ENCODE measurements at regions not wholly inside any gene's neighbourhood (a gene's known extent, or its start where the extent isn't known, plus 50 kb on each side); places are given as distances from the start of the nearest gene placed in this dataset.

- intact Hi-C loops (cut with micrococcal nuclease), result no loop called here
- ATAC-seq, result no peak
- no peak for DNase-seq
Observed at GRCh38 chr10:128814782-128815181, 652.3 kb upstream of the MGMT start.

- ATAC-seq (no peak), DNase-seq (no peak)
- intact Hi-C loops (cut with micrococcal nuclease), result no loop called here
Observed at GRCh38 chr10:128816726-128817125, 650.3 kb upstream of the MGMT start.

GRCh38 chr10:128817636-128818035, 649.4 kb upstream of the MGMT start:
- intact Hi-C loops (cut with micrococcal nuclease), result no loop called here
- ATAC-seq (no peak), DNase-seq (no peak)

GRCh38 chr10:128820663-128821062, 646.4 kb upstream of the MGMT start:
- intact Hi-C loops (cut with micrococcal nuclease), result no loop called here
- DNase-seq (no peak), ATAC-seq (no peak)

- intact Hi-C loops (cut with micrococcal nuclease), result no loop called here
- ATAC-seq (no peak), DNase-seq (no peak)
Observed at GRCh38 chr10:128823201-128823600, 643.8 kb upstream of the MGMT start.

GRCh38 chr10:128825626-128826025, 641.4 kb upstream of the MGMT start:
- intact Hi-C loops (cut with micrococcal nuclease), result no loop called here

GRCh38 chr10:128833671-128834070, 633.4 kb upstream of the MGMT start:
- intact Hi-C loops (cut with micrococcal nuclease), result no loop called here
- ATAC-seq (no peak), DNase-seq (no peak)

More at GRCh38 chr10:128825626-128826025, 641.4 kb upstream of the MGMT start:
- DNase-seq, result no peak
- ATAC-seq, result no peak

GRCh38 chr10:128835361-128835760, 631.7 kb upstream of the MGMT start:
- ATAC-seq, result no peak
- intact Hi-C loops (cut with micrococcal nuclease), result no loop called here
- DNase-seq, result no peak

- DNase-seq, result no peak
- intact Hi-C loops (cut with micrococcal nuclease), result no loop called here
- no peak for ATAC-seq
Observed at GRCh38 chr10:128837478-128837877, 629.6 kb upstream of the MGMT start.

GRCh38 chr10:128839134-128839533, 627.9 kb upstream of the MGMT start:
- no peak for ATAC-seq
- no peak for DNase-seq
- intact Hi-C loops (cut with micrococcal nuclease), result no loop called here

- intact Hi-C loops (cut with micrococcal nuclease), result no loop called here
- DNase-seq, result no peak
- no peak for ATAC-seq
Observed at GRCh38 chr10:128839701-128840100, 627.3 kb upstream of the MGMT start.

GRCh38 chr10:128843972-128844371, 623.1 kb upstream of the MGMT start:
- DNase-seq (no peak), ATAC-seq (no peak)
- intact Hi-C loops (cut with micrococcal nuclease), result no loop called here

GRCh38 chr10:128846927-128847326, 620.1 kb upstream of the MGMT start:
- intact Hi-C loops (cut with micrococcal nuclease), result no loop called here
- DNase-seq (no peak), ATAC-seq (no peak)

GRCh38 chr10:128848810-128849209, 618.2 kb upstream of the MGMT start:
- intact Hi-C loops (cut with micrococcal nuclease), result no loop called here
- DNase-seq (no peak), ATAC-seq (peak; percentile 80)

GRCh38 chr10:128850647-128851046, 616.4 kb upstream of the MGMT start:
- intact Hi-C loops (cut with micrococcal nuclease), result no loop called here
- DNase-seq (no peak), ATAC-seq (no peak)

GRCh38 chr10:128851281-128851680, 615.8 kb upstream of the MGMT start:
- intact Hi-C loops (cut with micrococcal nuclease), result no loop called here
- ATAC-seq (no peak), DNase-seq (no peak)

- ATAC-seq, result no peak
- DNase-seq, result no peak
- intact Hi-C loops (cut with micrococcal nuclease), result no loop called here
Observed at GRCh38 chr10:128851726-128852125, 615.3 kb upstream of the MGMT start.

GRCh38 chr10:128852449-128852848, 614.6 kb upstream of the MGMT start:
- DNase-seq (no peak), ATAC-seq (no peak)
- intact Hi-C loops (cut with micrococcal nuclease), result no loop called here

GRCh38 chr10:128852902-128853301, 614.1 kb upstream of the MGMT start:
- no peak for DNase-seq
- ATAC-seq, result no peak
- intact Hi-C loops (cut with micrococcal nuclease), result no loop called here

- ATAC-seq (no peak), DNase-seq (no peak)
- intact Hi-C loops (cut with micrococcal nuclease), result no loop called here
Observed at GRCh38 chr10:128853537-128853936, 613.5 kb upstream of the MGMT start.

- ATAC-seq (no peak), DNase-seq (no peak)
- intact Hi-C loops (cut with micrococcal nuclease), result no loop called here
Observed at GRCh38 chr10:128854204-128854603, 612.8 kb upstream of the MGMT start.

- ATAC-seq (peak; percentile 99), DNase-seq (peak; percentile 92)
- intact Hi-C loops (cut with micrococcal nuclease), result no loop called here
Observed at GRCh38 chr10:128854963-128855362, 612.1 kb upstream of the MGMT start.
